PFSK-1 (cell line): ENCODE measurements at regions not wholly inside any gene's neighbourhood (a gene's known extent, or its start where the extent isn't known, plus 50 kb on each side); places are given as distances from the start of the nearest gene placed in this dataset.

ENCODE experiments used
- FOXP2 ChIP-seq: optimal IDR thresholded peaks from 2 replicates; pipeline ENCODE3; 2011; ENCODE audit warnings: borderline replicate concordance, control low read depth, inconsistent platforms; ENCODE audit not compliant: insufficient read depth; ENCODE audit errors: extremely low read length, extremely low read depth
- POLR2AphosphoS5 ChIP-seq: IDR thresholded peaks from 2 replicates; pipeline ENCODE4 v1.6.1; 2012; ENCODE audit warnings: low read depth, mild to moderate bottlenecking, control low read depth, low read length, moderate library complexity
- SIN3A ChIP-seq: IDR thresholded peaks from 2 replicates; pipeline ENCODE4 v1.6.1; 2012; ENCODE audit warnings: mild to moderate bottlenecking, low read length, moderate library complexity, borderline replicate concordance; ENCODE audit not compliant: insufficient read depth
- TAF1 ChIP-seq: IDR thresholded peaks from 2 replicates; pipeline ENCODE4 v1.6.1; 2012; ENCODE audit warnings: low read length, control low read depth, borderline replicate concordance; ENCODE audit not compliant: insufficient read depth
- TF ChIP-seq, protein P1 (sequence below), 2 experiments: IDR thresholded peaks; 2 replicates each; pipeline versions ENCODE4 v1.6.1 to v1.8.0; 2011 to 2012; ENCODE audit warnings: low read depth in 2 of 2, low read length in 2 of 2, control low read depth in 1 of 2, inconsistent platforms in 1 of 2, mild to moderate bottlenecking in 1 of 2, moderate library complexity in 1 of 2; ENCODE audit not compliant: insufficient read depth in 1 of 2

GRCh38 chr22:49608660-49609059 is 219.0 kb downstream of the BRD1 start:
- no peak for TF ChIP-seq POLR2AphosphoS5
- TF ChIP-seq, protein P1, sequence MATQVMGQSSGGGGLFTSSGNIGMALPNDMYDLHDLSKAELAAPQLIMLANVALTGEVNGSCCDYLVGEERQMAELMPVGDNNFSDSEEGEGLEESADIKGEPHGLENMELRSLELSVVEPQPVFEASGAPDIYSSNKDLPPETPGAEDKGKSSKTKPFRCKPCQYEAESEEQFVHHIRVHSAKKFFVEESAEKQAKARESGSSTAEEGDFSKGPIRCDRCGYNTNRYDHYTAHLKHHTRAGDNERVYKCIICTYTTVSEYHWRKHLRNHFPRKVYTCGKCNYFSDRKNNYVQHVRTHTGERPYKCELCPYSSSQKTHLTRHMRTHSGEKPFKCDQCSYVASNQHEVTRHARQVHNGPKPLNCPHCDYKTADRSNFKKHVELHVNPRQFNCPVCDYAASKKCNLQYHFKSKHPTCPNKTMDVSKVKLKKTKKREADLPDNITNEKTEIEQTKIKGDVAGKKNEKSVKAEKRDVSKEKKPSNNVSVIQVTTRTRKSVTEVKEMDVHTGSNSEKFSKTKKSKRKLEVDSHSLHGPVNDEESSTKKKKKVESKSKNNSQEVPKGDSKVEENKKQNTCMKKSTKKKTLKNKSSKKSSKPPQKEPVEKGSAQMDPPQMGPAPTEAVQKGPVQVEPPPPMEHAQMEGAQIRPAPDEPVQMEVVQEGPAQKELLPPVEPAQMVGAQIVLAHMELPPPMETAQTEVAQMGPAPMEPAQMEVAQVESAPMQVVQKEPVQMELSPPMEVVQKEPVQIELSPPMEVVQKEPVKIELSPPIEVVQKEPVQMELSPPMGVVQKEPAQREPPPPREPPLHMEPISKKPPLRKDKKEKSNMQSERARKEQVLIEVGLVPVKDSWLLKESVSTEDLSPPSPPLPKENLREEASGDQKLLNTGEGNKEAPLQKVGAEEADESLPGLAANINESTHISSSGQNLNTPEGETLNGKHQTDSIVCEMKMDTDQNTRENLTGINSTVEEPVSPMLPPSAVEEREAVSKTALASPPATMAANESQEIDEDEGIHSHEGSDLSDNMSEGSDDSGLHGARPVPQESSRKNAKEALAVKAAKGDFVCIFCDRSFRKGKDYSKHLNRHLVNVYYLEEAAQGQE (IDR thresholded peaks at IDR 0.05; ENCODE audit: insufficient read depth in 1 of 2, low read depth in 2 of 2, low read length in 2 of 2), result no peak
- TF ChIP-seq TAF1, result no peak
- TF ChIP-seq SIN3A, result no peak
- no peak for TF ChIP-seq FOXP2
